ENCODE measurements at regions not wholly inside any gene's neighbourhood (a gene's known extent, or its start where the extent isn't known, plus 50 kb on each side); places are given as distances from the start of the nearest gene placed in this dataset.

- no peak for DNase-seq (ENCODE audit: low spot score)
These were observed 601.5 kb downstream of the IRX1 start for GRCh38 chr5:4197151-4197550.

- no peak for DNase-seq (ENCODE audit: low spot score)
These were observed 602.8 kb downstream of the IRX1 start for GRCh38 chr5:4198461-4198860.

DNA sequence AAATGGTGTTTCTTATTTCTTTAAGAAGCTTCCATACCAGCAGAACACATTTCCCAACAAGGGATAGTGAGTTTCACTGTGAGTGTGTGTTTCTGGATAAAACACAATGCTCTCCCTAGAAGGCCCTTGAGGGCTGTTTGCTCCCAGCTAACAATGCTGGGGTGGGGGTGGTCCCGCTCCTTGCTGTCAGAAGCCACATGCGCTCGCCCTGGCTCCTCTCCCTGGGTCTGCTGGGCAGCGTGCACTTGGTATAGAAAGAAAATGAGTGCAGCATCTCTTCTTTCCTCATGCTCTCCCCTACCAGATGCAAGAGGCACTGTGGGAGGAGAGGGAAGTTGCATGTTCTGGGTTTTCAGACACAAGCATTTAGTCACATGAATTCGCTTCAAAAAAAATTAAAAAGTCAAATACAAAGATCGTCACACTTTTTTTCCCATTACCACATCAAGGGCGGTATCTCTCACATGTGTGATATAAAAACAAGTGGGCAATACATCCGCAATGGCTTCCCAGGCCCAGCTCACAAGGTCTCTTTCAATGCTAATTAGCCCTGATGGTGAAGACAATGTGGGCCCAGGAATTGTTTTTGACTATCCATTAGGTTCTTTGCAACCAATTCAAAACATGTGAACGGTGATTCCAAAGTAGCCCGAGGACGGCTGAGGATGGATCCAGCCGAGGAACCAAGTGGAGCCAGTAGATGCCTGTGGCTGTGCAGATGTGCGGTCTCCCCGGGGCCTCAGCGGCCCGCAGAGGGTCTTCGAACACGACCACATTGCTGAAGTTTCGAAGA is 603.6 kb downstream of the IRX1 start:
- DNase-seq (ENCODE audit: low spot score) = no peak

DNA sequence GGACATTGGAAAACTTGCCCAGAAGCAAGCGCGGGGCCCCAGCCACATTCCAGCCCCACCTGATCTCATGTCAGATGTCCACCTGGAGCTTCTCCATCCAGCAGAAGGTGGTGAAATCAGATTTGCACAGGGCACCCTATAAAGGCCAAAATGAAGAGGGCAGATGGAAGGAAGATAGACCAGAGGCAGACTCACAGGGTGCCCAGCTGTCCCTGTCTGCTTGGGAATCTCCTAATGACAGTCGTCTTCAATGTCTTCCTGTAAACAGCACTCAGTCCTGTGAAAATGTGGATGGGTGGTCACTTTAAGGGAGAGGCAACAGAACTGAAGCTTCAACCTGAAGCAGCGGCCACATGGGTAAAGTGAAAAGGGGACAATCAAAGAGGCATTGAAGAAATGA is 607.5 kb downstream of the IRX1 start:
- DNase-seq (ENCODE audit: low spot score) = no peak

DNA sequence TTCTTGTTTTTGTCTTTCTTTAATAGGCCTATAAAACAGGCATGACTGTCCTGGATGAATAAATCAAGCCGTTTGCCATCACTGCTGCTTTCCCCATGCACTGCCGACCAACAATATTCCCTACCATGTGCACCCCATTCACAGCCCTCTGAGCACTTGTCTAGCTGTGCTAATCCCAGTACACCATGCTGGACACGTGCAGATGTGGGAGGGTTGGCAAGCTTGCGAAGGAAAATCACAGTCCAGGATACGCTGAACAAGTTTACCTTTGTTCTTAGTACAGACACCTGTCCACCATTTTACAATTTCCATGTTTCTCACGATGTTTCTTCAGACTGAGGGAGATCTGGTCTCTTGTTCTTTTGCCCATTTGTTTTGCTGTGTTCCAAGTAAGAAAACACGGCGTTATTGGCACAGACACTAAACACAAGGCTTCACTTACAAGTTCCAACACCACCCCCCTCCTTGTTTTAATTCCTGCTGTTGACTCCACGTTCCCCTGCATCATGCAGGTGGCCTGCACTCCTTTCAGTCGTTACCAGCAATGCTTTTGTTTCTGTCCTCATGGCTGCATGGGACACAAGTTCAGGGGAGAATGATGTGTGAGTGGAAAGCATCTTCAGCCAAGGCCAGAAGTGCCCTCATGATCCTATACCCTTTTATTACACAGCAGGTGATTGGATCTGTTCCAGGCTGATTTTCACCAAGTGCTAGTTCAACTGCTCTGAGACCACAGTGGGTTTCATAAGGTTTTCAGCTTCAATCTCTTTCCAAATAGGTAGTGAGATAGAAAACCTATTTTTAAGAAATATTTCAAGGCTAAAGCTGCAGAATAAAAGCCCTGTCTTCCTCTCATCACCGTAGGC is 608.9 kb downstream of the IRX1 start:
- DNase-seq (ENCODE audit: low spot score) = no peak

- DNase-seq (ENCODE audit: low spot score) = no peak
These were observed 609.8 kb downstream of the IRX1 start for GRCh38 chr5:4205398-4205797.

GRCh38 chr5:4206127-4206526 is 610.5 kb downstream of the IRX1 start:
- no peak for DNase-seq (ENCODE audit: low spot score)

GRCh38 chr5:4207486-4207885 is 611.9 kb downstream of the IRX1 start:
- no peak for DNase-seq (ENCODE audit: low spot score)

DNA sequence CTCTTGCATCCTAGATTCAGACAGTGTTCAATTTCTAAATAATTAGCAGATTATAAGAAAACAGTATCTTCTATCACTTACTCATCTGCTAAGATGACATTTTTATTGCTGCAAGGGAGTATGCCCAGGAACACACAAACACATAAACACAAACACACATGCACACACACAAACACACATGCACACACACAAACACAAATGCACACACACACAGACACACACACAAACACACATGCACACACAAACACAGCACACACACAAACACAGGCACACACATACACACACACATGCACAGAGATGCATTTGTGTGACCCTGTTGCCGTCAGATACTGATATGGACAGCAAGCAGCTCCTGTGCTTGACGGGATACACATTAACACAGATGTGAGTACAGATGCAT is 612.9 kb downstream of the IRX1 start:
- no peak for DNase-seq (ENCODE audit: low spot score)

DNA sequence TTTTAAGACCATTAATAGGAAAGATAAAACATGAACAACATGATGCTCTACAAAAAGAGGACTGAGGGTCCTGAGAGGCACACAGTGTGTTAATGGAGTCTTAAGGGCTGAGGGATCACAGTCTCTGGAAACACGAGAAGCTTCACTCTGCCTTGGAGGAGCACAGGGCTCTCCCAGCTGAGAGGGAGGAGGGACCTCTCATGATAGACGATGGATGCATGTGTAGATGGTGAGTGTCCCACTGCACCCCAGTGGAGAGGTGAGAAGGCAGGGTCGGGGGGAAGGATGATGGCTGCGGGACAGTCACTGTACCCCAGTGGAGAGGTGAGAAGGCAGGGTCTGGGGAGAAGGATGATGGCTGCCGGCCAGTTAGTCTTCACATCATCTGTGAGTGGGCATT is 613.4 kb downstream of the IRX1 start:
- no peak for DNase-seq (ENCODE audit: low spot score)

GRCh38 chr5:4212071-4212739 is 616.6 kb downstream of the IRX1 start:
- DNase-seq (ENCODE audit: low spot score) = no peak

GRCh38 chr5:4212981-4213819 is 617.6 kb downstream of the IRX1 start:
- DNase-seq (ENCODE audit: low spot score) = no peak

DNA sequence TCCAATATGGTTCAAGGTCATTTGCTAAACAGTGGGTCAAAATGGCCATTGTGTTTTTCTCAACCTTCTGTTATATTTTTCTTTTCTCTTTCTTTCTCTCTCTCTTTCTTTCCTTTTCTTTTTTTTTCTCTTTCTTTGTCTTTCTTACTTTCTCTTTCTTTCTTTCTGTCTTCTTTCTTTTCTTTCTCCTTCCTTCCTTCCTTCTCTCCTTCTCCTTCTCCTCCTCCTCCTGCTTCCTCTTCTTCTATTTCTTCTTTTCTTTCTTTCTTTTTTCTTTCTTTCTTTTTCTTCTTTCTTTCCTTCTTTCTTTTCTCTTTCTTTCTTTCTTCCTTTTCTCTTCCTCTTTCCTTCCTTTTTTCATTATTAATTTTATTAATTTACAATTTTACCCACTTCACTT is 619.5 kb downstream of the IRX1 start:
- no peak for DNase-seq (ENCODE audit: low spot score)

DNA sequence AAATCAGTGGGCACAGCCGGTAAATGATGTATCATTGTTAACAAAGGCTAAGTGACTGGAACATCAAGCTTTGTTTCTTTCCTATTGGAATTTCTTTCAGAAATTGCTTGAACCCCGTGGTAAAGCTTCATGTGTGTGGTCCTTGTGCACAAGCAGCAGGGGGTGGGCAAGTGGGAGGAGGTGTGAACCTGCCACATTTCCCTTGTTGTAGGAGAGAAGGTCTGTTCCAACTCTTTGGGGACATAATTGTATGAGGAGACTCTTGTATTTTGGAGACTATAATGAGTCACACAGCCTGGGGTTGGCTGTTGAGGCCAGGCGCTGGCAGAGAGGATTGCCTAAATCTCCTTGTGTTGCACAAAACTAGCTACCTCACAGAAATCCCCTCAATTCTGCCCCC is 620.5 kb downstream of the IRX1 start:
- DNase-seq (ENCODE audit: low spot score) = no peak

DNA sequence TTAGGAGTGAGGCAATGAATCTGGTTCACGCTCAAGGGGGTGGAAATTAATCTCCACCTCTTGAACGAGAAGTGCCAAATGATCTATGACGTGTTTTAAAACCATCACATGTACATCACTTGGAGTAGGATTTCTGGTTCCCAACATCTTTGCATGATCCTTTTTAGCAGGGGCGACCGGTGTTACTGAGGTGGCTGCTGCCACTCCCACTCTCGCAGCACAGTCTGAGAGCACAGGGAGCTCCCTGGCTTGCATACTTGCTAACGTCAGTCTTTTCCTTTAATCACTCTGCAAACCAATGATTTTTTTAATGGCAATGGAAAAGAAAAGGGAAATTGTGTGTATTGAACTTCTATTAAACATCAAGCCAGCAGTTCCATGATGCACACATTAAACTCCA is 624.4 kb downstream of the IRX1 start:
- no peak for DNase-seq (ENCODE audit: low spot score)

DNA sequence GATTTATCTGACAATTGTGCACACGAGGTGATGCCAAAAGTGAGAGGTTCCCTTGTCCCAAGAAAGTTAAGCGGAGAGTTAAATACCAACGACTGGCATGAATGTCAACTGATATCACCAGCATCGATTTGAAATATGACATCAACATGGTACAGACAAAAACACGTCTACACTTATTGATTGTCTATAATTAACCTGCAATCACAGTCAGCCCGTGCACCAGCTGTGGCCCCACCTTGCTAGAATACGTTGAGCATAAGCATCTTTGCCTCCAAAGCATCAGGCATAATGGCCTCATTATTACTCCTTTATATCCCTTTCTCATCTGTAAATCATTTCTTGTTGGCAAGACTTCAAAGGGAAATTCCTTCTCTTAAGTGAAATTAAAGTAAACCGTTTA is 625.4 kb downstream of the IRX1 start:
- DNase-seq (ENCODE audit: low spot score) = no peak

- DNase-seq (ENCODE audit: low spot score) = no peak
These were observed 626.5 kb downstream of the IRX1 start for GRCh38 chr5:4222147-4222546.

GRCh38 chr5:4222821-4223220 is 627.2 kb downstream of the IRX1 start:
- no peak for DNase-seq (ENCODE audit: low spot score)

DNA sequence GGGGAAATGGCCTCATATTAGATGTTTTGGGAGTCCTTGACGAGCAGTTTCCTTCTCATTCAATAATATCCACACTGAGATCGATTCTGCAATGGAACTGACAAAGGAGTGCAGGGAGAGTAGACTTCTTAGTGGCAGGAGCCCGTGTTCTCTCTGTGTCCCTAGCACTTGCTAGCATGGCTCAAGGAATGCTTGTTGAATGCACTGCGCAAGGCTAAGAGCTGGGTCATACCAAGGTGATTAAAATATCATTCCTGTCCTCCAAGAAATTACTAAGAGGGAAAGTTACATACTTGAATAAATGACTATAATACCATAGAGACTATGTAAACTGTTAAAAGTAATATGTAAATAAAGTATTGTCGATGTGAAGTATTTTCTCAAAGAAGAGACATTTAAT is 630.1 kb downstream of the IRX1 start:
- DNase-seq (ENCODE audit: low spot score) = no peak

DNA sequence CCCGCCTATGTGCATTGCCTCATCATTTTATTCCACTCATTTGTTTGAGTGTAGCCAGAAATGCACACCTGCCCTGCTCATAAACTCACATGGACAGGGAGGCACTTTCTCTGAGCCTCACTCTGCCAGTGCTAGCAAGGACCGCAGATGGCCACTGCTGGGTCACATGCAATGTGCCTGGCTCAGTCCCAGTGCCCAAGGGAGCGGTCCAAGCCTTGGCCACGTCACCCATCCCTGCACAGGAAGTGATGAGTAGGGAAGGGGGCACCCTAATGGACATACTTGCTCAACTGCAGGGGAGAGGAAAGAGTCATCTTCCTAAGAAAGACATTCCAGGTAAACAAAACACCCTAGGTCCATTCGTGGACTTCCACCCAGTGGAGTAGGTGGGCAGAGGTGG is 630.9 kb downstream of the IRX1 start:
- no peak for DNase-seq (ENCODE audit: low spot score)

DNA sequence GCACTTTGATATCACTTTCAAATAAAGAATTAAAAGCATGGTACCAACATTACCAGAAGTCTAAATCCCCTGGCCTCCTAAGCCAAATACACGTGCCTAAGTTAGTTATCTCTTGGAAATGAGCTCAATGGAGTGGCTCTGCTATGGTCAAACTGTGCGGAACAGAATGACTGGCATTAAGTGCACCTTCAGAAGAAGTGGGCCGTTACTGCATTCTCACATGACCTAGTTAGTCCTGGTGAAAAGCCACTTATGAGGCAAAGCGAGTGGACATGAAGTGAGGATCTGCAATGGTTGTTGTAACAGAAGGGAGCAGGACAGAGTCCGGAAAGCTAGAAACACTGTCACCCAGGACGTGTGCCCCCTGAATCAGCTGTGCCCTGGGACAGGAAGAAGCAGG is 633.1 kb downstream of the IRX1 start:
- no peak for DNase-seq (ENCODE audit: low spot score)
